GM12878 (cell line): ENCODE measurements at regions not wholly inside any gene's neighbourhood (a gene's known extent, or its start where the extent isn't known, plus 50 kb on each side); places are given as distances from the start of the nearest gene placed in this dataset.

Source experiments
- ATAC-seq: fragments of 200-7000 bp; cut with Tn5 transposase; 3 replicates; pipeline ENCODE4 v1.9.1; 2020; ENCODE audit warnings: mild to moderate bottlenecking, moderate library complexity
- BruUV-seq: library from RNA; stranded (reverse); fragments of 400-500 nt; replicated peaks from 2 replicates; lab custom pipeline; 2021; lab: Mats Ljungman, UMichigan
- CTCF ChIA-PET: fragments of 300-600 bp; sonication (Branson Sonifier 250); formaldehyde crosslinking; extraction: SDS; loops from one replicate; lab custom pipeline; 2021; ENCODE audit warnings: inconsistent platforms; lab: Yijun Ruan, JAX
- POLR2A ChIA-PET: fragments of 350-600 bp; formaldehyde crosslinking; extraction: SDS; loops from one replicate; lab custom pipeline; 2021; ENCODE audit warnings: inconsistent platforms; lab: Charles Lee
- RAD21 ChIA-PET: fragments of 300-600 bp; sonication (Branson Sonifier 250); formaldehyde crosslinking; loops from one replicate; lab custom pipeline; 2023; ENCODE audit warnings: antibody characterized with exemption; ENCODE audit not compliant: unreplicated experiment; lab: Charles Lee
- SMC1A ChIA-PET: fragments of 300-600 bp; sonication (Branson Sonifier 250); formaldehyde crosslinking; loops from one replicate; lab custom pipeline; 2023; ENCODE audit not compliant: unreplicated experiment, uncharacterized antibody; lab: Charles Lee
- DNase-seq: peaks from one replicate; pipeline ENCODE4 v3.0.0-alpha.2; 2011; ENCODE audit warnings: low read depth, low spot score
- FAIRE-seq: peaks from 3 replicates; lab custom pipeline; 2011; peaks lifted over from hg19 to GRCh38; lab: Jason Lieb, UNC
- H2AFZ ChIP-seq: 2 replicates; pipeline ENCODE4 v1.6.0; 2011; ENCODE audit warnings: low read depth, low read length, control low read depth; ENCODE audit not compliant: control insufficient read depth
- H3K27ac ChIP-seq: 2 replicates; pipeline ENCODE4 v1.5.1; 2011; ENCODE audit warnings: control low read depth; ENCODE audit not compliant: control insufficient read depth, insufficient read depth
- H3K27me3 ChIP-seq, 2 experiments: replicated peaks in 1 of 2; 2 replicates each; pipeline versions ENCODE4 v1.6.0 to v1.6.1; 2011; ENCODE audit warnings: low read length in 1 of 2; ENCODE audit not compliant: control insufficient read depth in 2 of 2, insufficient read depth in 2 of 2
- H3K36me3 ChIP-seq, 2 experiments: 2 replicates each; pipeline ENCODE4 v1.5.1; 2011; ENCODE audit warnings: low read length in 1 of 2; ENCODE audit not compliant: control insufficient read depth in 2 of 2, insufficient read depth in 2 of 2
- H3K4me1 ChIP-seq: 2 replicates; pipeline ENCODE4 v1.6.1; 2011; ENCODE audit warnings: mild to moderate bottlenecking, low read length, moderate library complexity, mixed read lengths; ENCODE audit not compliant: control insufficient read depth, insufficient read depth
- H3K4me2 ChIP-seq: 2 replicates; pipeline ENCODE4 v1.6.0; 2011; ENCODE audit warnings: control low read depth; ENCODE audit not compliant: control insufficient read depth, insufficient read depth
- H3K4me3 ChIP-seq: fragments of 200-600 bp; sonication (generic); 2 replicates; pipeline ENCODE4 v1.5.1; 2016
- H3K79me2 ChIP-seq: 2 replicates; pipeline ENCODE4 v1.6.0; 2011; ENCODE audit warnings: low read length; ENCODE audit not compliant: control insufficient read depth, insufficient read depth
- H3K9ac ChIP-seq: 2 replicates; pipeline ENCODE4 v1.8.0; 2011; ENCODE audit warnings: low read length, control low read depth, mixed read lengths; ENCODE audit not compliant: control insufficient read depth, insufficient read depth
- H3K9me3 ChIP-seq: replicated peaks from 3 replicates; pipeline ENCODE4 v1.5.1; 2011; ENCODE audit warnings: mild to moderate bottlenecking, low read length; ENCODE audit not compliant: control insufficient read depth, insufficient read depth
- H4K20me1 ChIP-seq: 2 replicates; pipeline ENCODE4 v1.6.0; 2011; ENCODE audit not compliant: control insufficient read depth, insufficient read depth
- ATF2 ChIP-seq: IDR thresholded peaks from 2 replicates; pipeline ENCODE4 v1.6.1; 2012; ENCODE audit warnings: low read length, inconsistent platforms
- CHD4 ChIP-seq: fragments of 200-600 bp; sonication (generic); IDR thresholded peaks from 2 replicates; pipeline ENCODE4 v1.6.1; 2016; ENCODE audit warnings: mild to moderate bottlenecking
- EGR1 ChIP-seq, 2 experiments: IDR thresholded peaks; 1 replicate in 1 of 2; 2 replicates in 1 of 2; pipeline ENCODE4 v1.6.1; 2011 to 2012; ENCODE audit warnings: low read depth in 2 of 2, low read length in 2 of 2, borderline replicate concordance in 1 of 2, mild to moderate bottlenecking in 1 of 2, moderate library complexity in 1 of 2
- FOS ChIP-seq: IDR thresholded peaks from 3 replicates; pipeline ENCODE4 v1.6.1; 2011; ENCODE audit warnings: borderline replicate concordance; ENCODE audit not compliant: insufficient read length; ENCODE audit errors: extremely low read depth
- FOXK2 ChIP-seq: fragments of 450-650 bp; IDR thresholded peaks from 2 replicates; pipeline ENCODE4 v1.6.1; 2017; ENCODE audit warnings: mild to moderate bottlenecking, moderate library complexity
- KAT2A ChIP-seq: conservative IDR thresholded peaks from 2 replicates; pipeline ENCODE4 v1.6.1; 2011; ENCODE audit warnings: low read depth, low read length; ENCODE audit not compliant: control insufficient read depth
- MYC ChIP-seq: IDR thresholded peaks from 2 replicates; pipeline ENCODE4 v1.6.1; 2011; ENCODE audit warnings: mild to moderate bottlenecking, low read length, moderate library complexity, inconsistent platforms; ENCODE audit not compliant: insufficient read depth, insufficient replicate concordance, insufficient read length, severe bottlenecking
- NR2C1 ChIP-seq: fragments of 450-650 bp; IDR thresholded peaks from 2 replicates; pipeline ENCODE4 v1.6.1; 2017; ENCODE audit warnings: antibody characterized with exemption, mild to moderate bottlenecking, moderate library complexity
- PML ChIP-seq: IDR thresholded peaks from 2 replicates; pipeline ENCODE4 v1.6.1; 2012; ENCODE audit warnings: low read length, inconsistent platforms
- POU2F2 ChIP-seq: IDR thresholded peaks from 3 replicates; pipeline ENCODE4 v1.6.1; 2011; ENCODE audit warnings: low read depth, mild to moderate bottlenecking, low read length, borderline replicate concordance
- RAD21 ChIP-seq: IDR thresholded peaks from 2 replicates; pipeline ENCODE4 v1.6.1; 2011; ENCODE audit warnings: mild to moderate bottlenecking, low read depth, low read length, moderate library complexity; ENCODE audit not compliant: insufficient read depth
- RCOR1 ChIP-seq: conservative IDR thresholded peaks from 2 replicates; pipeline ENCODE4 v1.6.1; 2012; ENCODE audit warnings: low read depth, low read length, improper control_type of control experiment
- SIN3A ChIP-seq: IDR thresholded peaks from 2 replicates; pipeline ENCODE4 v1.6.1; 2012; ENCODE audit warnings: low read depth, low read length, improper control_type of control experiment
- SREBF1 ChIP-seq: IDR thresholded peaks from 2 replicates; pipeline ENCODE4 v1.6.1; 2012; ENCODE audit warnings: mild to moderate bottlenecking, low read length
- SRF ChIP-seq, 2 experiments: IDR thresholded peaks; 2 replicates each; pipeline ENCODE4 v1.6.1; 2011; ENCODE audit warnings: low read depth in 2 of 2, low read length in 2 of 2, mild to moderate bottlenecking in 1 of 2, moderate library complexity in 1 of 2
- TARDBP ChIP-seq: IDR thresholded peaks from 2 replicates; pipeline ENCODE4 v1.6.1; 2016; ENCODE audit warnings: borderline replicate concordance
- WGBS: methylation state at CpG from one replicate; pipeline ENCODE4 v1.1.6; 2016; ENCODE audit warnings: low lambda C conversion rate; ENCODE audit not compliant: insufficient replicate concordance, insufficient coverage; ENCODE audit errors: missing lambda C conversion rate; 5-methylcytosine and 5-hydroxymethylcytosine counted together
- in situ Hi-C: fragments of 300-500 bp; cut with MboI; formaldehyde crosslinking; loops from 9 replicates; pipeline ENCODE4 v1.14.3; 2018; ENCODE audit warnings: mixed read lengths
- intact Hi-C: fragments of 100-400 bp; cut with micrococcal nuclease; formaldehyde crosslinking; loops from one replicate; pipeline ENCODE4 v1.14.2; 2022; ENCODE audit not compliant: unreplicated experiment
- TF ChIP-seq, protein P1 (sequence below): IDR thresholded peaks from 2 replicates; pipeline ENCODE4 v1.6.1; 2011; ENCODE audit warnings: borderline replicate concordance, low read depth, mild to moderate bottlenecking, moderate library complexity, low read length; ENCODE audit not compliant: insufficient read depth, poor library complexity, severe bottlenecking
- TF ChIP-seq, protein P2 (sequence below): IDR thresholded peaks from 2 replicates; pipeline ENCODE4 v1.6.1; 2012; ENCODE audit warnings: low read depth, low read length, improper control_type of control experiment

DNA sequence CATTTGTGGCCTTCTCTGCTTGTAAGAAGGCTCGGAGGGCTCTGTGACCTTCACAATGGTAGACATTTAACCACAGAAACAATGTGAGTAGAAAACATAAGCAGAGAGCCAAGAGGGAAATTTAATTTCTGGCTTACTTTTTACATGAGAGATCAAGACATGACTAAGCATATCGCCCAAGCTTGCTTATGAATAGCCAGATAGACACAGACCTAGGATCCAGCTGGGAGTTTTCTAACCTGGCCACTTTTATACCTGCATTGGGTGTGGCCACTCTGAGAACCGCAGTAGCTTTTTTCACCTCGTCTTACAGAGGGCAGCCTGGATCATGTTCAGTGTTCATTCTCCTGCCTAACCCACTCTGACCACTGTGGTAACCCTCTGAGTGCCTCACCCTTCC, 244.9 kb upstream of the KCNN2 start:
- ChIA-PET POLR2A (no interaction called here), CTCF (interaction anchor here (0.9 kb wide), 1 partner anchor 107 kb away, joined by 3 read pairs; no protein-coding TSS in a partner anchor), RAD21 (interaction anchor here (1.5 kb wide), 1 partner anchor 505 kb away, joined by 3 read pairs; no protein-coding TSS in a partner anchor), SMC1A (interaction anchor here (1.1 kb wide), 1 partner anchor 19 kb away, joined by 3 read pairs; no protein-coding TSS in a partner anchor)
- no peaks in the 10 kb centered on the region for H3K27me3 ChIP-seq
- TF ChIP-seq, protein P1, sequence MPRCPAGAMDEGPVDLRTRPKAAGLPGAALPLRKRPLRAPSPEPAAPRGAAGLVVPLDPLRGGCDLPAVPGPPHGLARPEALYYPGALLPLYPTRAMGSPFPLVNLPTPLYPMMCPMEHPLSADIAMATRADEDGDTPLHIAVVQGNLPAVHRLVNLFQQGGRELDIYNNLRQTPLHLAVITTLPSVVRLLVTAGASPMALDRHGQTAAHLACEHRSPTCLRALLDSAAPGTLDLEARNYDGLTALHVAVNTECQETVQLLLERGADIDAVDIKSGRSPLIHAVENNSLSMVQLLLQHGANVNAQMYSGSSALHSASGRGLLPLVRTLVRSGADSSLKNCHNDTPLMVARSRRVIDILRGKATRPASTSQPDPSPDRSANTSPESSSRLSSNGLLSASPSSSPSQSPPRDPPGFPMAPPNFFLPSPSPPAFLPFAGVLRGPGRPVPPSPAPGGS: no peak
- TF ChIP-seq MYC: no peak
- no peak for TF ChIP-seq FOXK2
- TF ChIP-seq SREBF1: no peak
- no peak for TF ChIP-seq NR2C1
- no peak for TF ChIP-seq EGR1 (IDR thresholded peaks at IDR 0.05; ENCODE audit: borderline replicate concordance in 1 of 2, low read depth in 2 of 2, low read length in 2 of 2)
- TF ChIP-seq RCOR1: no peak
- no peak for TF ChIP-seq PML
- TF ChIP-seq POU2F2: no peak
- TF ChIP-seq SRF (IDR thresholded peaks at IDR 0.05; ENCODE audit: low read depth in 2 of 2, low read length in 2 of 2): no peak
- TF ChIP-seq KAT2A: no peak
- TF ChIP-seq, protein P2, sequence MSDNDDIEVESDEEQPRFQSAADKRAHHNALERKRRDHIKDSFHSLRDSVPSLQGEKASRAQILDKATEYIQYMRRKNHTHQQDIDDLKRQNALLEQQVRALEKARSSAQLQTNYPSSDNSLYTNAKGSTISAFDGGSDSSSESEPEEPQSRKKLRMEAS: no peak
- TF ChIP-seq TARDBP: no peak
- no peak for TF ChIP-seq SIN3A
- no peak for TF ChIP-seq FOS
- no peak for TF ChIP-seq CHD4
- no peak for TF ChIP-seq ATF2
- TF ChIP-seq RAD21: no peak
- H3K4me1 ChIP-seq: no peaks in the 10 kb centered on the region
- FAIRE-seq: no peak
- no peaks in the 10 kb centered on the region for H3K36me3 ChIP-seq
- no peak overlapping the region for H2AFZ ChIP-seq
- no peak for ATAC-seq
- 12% methylated on average over 4 of the region's 4 CpGs for WGBS
- in situ Hi-C loops (no loop called here), intact Hi-C loops (no loop called here)
- no peak overlapping the region for H3K4me3 ChIP-seq
- no peaks in the 10 kb centered on the region for H3K79me2 ChIP-seq
- no peaks in the 10 kb centered on the region for H4K20me1 ChIP-seq
- no TSS peak for BruUV-seq
- no peak overlapping the region for H3K9ac ChIP-seq
- no peaks in the 10 kb centered on the region for H3K9me3 ChIP-seq
- no peak overlapping the region for H3K4me2 ChIP-seq
- DNase-seq: no peak
- no peak overlapping the region for H3K27ac ChIP-seq
